ENCODE measurements at regions not wholly inside any gene's neighbourhood (a gene's known extent, or its start where the extent isn't known, plus 50 kb on each side); places are given as distances from the start of the nearest gene placed in this dataset.
A peak's percentile ranks its signal among the peaks of the same experiment; 100 is the strongest.

DNA sequence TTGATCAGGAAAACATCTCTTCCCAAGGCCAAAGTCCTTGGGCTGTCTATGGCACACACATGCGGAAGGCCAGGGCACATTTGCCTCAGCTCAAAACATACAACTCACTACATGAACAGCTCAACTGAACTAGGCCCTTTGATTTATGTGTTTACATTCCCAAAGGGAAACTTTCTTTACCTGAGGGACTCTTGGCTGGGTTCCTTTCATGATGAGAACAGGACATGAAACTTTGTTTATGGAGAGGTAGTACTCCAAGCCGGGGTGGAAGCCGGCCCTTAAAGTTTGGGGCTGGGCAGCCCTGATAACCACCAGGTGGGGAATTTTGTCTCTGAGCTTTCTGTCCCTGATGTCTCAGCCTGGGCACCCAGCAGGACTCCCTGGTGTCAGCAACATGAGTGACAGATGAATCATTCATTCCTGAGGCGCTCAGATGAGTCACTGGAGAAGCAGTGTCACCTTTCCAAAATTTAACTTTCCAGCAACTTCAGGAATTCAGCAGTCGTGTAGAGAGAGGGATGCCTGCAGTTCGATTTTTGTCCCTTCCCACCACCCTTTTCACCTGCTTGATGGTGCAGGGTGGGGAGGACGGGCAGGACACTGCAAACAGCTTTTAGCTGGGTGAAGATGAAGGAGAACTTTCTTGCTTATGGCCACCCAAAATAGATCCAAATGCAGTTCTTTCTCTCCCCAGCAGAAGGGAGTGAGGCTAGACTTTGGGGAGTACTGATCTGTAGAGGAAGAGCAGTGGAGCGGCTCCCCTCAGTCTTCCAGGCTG lies 331.6 kb downstream of the DYSF start:
- no peaks in the 10 kb centered on the region for H3K4me1 ChIP-seq (replicated peaks)
- H3K36me3 ChIP-seq: no peaks in the 10 kb centered on the region
- H3K9me3 ChIP-seq: no peaks in the 10 kb centered on the region
- 60% methylated on average over 8 of the region's 8 CpGs for WGBS
- H3K27me3 ChIP-seq (replicated peaks; ENCODE audit: insufficient read depth): no peaks in the 10 kb centered on the region
- H3K4me3 ChIP-seq: no peak overlapping the region
- peak overlapping the region; percentile 23 to 58 for H3K27ac ChIP-seq
- intact Hi-C loops (cut with DNase I): no loop called here
- TF ChIP-seq, protein P1, sequence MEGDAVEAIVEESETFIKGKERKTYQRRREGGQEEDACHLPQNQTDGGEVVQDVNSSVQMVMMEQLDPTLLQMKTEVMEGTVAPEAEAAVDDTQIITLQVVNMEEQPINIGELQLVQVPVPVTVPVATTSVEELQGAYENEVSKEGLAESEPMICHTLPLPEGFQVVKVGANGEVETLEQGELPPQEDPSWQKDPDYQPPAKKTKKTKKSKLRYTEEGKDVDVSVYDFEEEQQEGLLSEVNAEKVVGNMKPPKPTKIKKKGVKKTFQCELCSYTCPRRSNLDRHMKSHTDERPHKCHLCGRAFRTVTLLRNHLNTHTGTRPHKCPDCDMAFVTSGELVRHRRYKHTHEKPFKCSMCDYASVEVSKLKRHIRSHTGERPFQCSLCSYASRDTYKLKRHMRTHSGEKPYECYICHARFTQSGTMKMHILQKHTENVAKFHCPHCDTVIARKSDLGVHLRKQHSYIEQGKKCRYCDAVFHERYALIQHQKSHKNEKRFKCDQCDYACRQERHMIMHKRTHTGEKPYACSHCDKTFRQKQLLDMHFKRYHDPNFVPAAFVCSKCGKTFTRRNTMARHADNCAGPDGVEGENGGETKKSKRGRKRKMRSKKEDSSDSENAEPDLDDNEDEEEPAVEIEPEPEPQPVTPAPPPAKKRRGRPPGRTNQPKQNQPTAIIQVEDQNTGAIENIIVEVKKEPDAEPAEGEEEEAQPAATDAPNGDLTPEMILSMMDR (IDR thresholded peaks at IDR 0.05): no peak
- peak; percentile 88 for TF ChIP-seq POLR2AphosphoS5 (IDR thresholded peaks at IDR 0.05)
- peak; percentile 68 for DNase-seq (ENCODE audit: low spot score)

DNA sequence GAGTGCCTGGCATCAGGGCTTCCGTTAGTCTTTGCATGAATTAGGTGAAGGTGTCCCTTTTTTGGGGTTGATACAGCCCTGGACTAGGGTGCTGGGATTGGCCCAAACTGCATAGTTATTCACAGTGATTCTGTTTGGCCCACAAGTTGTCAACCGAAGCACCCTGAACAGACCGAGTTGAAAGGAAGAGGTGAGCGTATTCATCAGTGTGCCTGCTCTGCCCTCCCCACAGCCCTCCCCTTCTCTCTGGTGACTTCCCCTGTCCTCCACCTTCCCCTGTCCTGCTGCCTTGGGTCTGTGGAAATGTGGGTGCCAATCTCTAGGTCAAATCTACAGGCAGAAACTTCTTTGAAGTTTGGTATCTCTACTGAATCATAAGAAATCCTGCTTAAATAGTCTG lies 330.5 kb downstream of the DYSF start:
- H3K4me3 ChIP-seq: no peak overlapping the region
- H3K27me3 ChIP-seq (replicated peaks; ENCODE audit: insufficient read depth): no peaks in the 10 kb centered on the region
- H3K9me3 ChIP-seq: no peaks in the 10 kb centered on the region
- no peak for TF ChIP-seq POLR2A (IDR thresholded peaks at IDR 0.05)
- TF ChIP-seq POLR2AphosphoS5 (IDR thresholded peaks at IDR 0.05): no peak
- TF ChIP-seq, protein P1 (IDR thresholded peaks at IDR 0.05): no peak
- intact Hi-C loops (cut with DNase I): no loop called here
- 100% methylated on average over 4 of the region's 4 CpGs for WGBS
- peak overlapping the region; percentile 23 to 58 for H3K27ac ChIP-seq
- DNase-seq (ENCODE audit: low spot score): peak; percentile 2
- no peaks in the 10 kb centered on the region for H3K4me1 ChIP-seq (replicated peaks)
- no peaks in the 10 kb centered on the region for H3K36me3 ChIP-seq

DNA sequence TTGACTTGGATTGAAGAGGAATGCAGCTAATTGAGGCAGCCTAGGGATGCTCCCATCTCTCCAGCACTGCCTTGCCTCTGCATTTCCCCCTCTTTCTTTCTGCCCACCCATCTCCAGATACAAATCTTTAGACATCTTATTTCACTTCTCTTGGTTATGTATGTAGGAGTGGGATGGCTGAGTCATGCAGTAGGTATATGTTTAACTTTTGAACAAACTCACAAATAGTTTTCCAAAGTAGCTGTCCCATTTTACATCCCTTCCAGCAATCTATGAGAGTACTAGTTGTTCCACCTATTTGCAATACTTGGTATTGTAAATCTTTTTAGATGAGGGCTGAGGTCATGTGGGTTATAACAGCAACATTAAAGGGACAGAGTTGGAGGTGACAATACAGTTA lies 329.9 kb downstream of the DYSF start:
- H3K4me3 ChIP-seq: no peak overlapping the region
- intact Hi-C loops (cut with DNase I): no loop called here
- H3K27me3 ChIP-seq (replicated peaks; ENCODE audit: insufficient read depth): no peaks in the 10 kb centered on the region
- TF ChIP-seq POLR2AphosphoS5 (IDR thresholded peaks at IDR 0.05): no peak
- no peak for TF ChIP-seq POLR2A (IDR thresholded peaks at IDR 0.05)
- TF ChIP-seq, protein P1 (IDR thresholded peaks at IDR 0.05): no peak
- no peaks in the 10 kb centered on the region for H3K4me1 ChIP-seq (replicated peaks)
- no peaks in the 10 kb centered on the region for H3K9me3 ChIP-seq
- H3K27ac ChIP-seq: no peak overlapping the region
- no peaks in the 10 kb centered on the region for H3K36me3 ChIP-seq
- DNase-seq (ENCODE audit: low spot score): no peak

DNA sequence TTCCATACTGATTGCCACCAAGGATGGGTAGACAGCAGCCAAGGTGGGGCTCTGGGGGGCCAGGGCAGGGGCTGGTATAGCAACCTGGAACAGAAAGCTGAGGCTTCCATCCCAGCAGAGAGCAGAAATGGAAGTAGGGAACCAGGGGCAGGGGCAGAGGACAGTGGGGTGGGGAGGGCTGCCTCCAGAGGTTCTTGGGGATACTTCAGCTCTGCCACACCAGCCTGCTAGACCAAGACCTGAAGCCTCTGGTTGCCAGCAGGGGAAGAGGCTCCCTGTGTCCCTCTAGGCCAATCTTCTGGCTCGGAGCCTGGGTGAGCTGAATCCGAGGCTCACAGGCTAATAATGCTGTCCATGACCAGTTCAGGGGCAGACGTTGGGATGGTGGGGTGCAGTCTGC lies 329.0 kb downstream of the DYSF start:
- H3K27ac ChIP-seq: no peak overlapping the region
- 90% methylated on average over 3 of the region's 3 CpGs for WGBS
- H3K36me3 ChIP-seq: no peaks in the 10 kb centered on the region
- no peaks in the 10 kb centered on the region for H3K4me1 ChIP-seq (replicated peaks)
- H3K9me3 ChIP-seq: no peaks in the 10 kb centered on the region
- no peak for TF ChIP-seq POLR2A (IDR thresholded peaks at IDR 0.05)
- TF ChIP-seq POLR2AphosphoS5 (IDR thresholded peaks at IDR 0.05): no peak
- TF ChIP-seq, protein P1 (IDR thresholded peaks at IDR 0.05): no peak
- no peak overlapping the region for H3K4me3 ChIP-seq
- intact Hi-C loops (cut with DNase I): no loop called here
- H3K27me3 ChIP-seq (replicated peaks; ENCODE audit: insufficient read depth): no peaks in the 10 kb centered on the region
- peak; percentile 1 for DNase-seq (ENCODE audit: low spot score)

DNA sequence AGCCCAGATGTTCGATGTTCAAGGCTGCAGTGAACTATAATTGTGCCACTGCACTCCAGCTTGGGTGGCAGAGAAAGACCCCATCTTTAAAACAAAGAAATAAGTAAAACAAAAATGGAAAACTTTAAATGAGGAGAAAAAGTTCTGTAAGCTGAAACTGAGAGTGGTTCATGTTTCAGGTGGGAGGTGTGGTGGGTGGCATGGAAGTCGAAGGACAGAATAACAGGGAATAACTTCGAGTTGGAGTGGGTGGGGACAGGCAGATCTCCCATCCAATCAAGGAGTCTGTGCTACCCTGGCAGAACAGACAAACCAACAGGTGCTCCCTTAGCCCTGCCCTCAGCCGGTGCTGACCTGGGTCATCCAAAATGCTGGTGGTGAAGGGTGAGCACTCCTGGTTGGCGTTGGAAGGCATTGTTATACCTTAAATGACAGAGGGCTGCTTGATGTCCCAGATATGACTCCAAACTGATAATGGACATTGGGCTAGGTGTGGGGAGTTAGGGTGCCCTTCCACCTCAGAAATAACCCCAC lies 328.4 kb downstream of the DYSF start:
- Histone ChIP-seq H3K27ac (no peak overlapping the region), H3K4me3 (no peak overlapping the region), H3K4me1 (replicated peaks) (no peaks in the 10 kb centered on the region), H3K27me3 (replicated peaks; ENCODE audit: insufficient read depth) (no peaks in the 10 kb centered on the region), H3K9me3 (no peaks in the 10 kb centered on the region), H3K36me3 (no peaks in the 10 kb centered on the region)
- 78% methylated on average over 5 of the region's 5 CpGs for WGBS
- intact Hi-C loops (cut with DNase I): no loop called here
- TF ChIP-seq POLR2A (IDR thresholded peaks at IDR 0.05) (no peak), POLR2AphosphoS5 (IDR thresholded peaks at IDR 0.05) (no peak)
- TF ChIP-seq, protein P1 (IDR thresholded peaks at IDR 0.05): no peak
- DNase-seq (ENCODE audit: low spot score): peak; percentile 1

Data from prostate gland (tissue), 2 donors.